ENCODE measurements at regions not wholly inside any gene's neighbourhood (a gene's known extent, or its start where the extent isn't known, plus 50 kb on each side); places are given as distances from the start of the nearest gene placed in this dataset.

GRCh38 chr7:138214926-138215325 lies 138.7 kb downstream of the AKR1D1 start:
- TF ChIP-seq, protein P1, sequence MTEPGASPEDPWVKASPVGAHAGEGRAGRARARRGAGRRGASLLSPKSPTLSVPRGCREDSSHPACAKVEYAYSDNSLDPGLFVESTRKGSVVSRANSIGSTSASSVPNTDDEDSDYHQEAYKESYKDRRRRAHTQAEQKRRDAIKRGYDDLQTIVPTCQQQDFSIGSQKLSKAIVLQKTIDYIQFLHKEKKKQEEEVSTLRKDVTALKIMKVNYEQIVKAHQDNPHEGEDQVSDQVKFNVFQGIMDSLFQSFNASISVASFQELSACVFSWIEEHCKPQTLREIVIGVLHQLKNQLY (CRISPR knock-in tag; IDR thresholded peaks at IDR 0.05), result no peak
- TF ChIP-seq ZNF281 (CRISPR knock-in tag; IDR thresholded peaks at IDR 0.05) (no peak), SMAD3 (CRISPR knock-in tag; IDR thresholded peaks at IDR 0.05; ENCODE audit: borderline replicate concordance) (no peak), ZBTB21 (CRISPR knock-in tag; IDR thresholded peaks at IDR 0.05; ENCODE audit: borderline replicate concordance) (no peak)
